Stimulated activated CD8-positive, alpha-beta memory T cell treated with anti-CD3 and anti-CD28 coated beads, Interleukin-4, amount 100 ng/mL, for 4 hours (primary cell): ENCODE measurements at regions not wholly inside any gene's neighbourhood (a gene's known extent, or its start where the extent isn't known, plus 50 kb on each side); places are given as distances from the start of the nearest gene placed in this dataset.
"Not testable (repeated sequence)": the region's sequence is repeated elsewhere in the genome, so short reads cannot be mapped to it uniquely, and the experiment has no call there.

ENCODE experiments used
- DNase-seq, 2 donors: peaks; one replicate each; pipeline ENCODE4 v3.0.0-alpha.2; 2020; ENCODE audit warnings: low read depth in 2 of 2, low spot score in 1 of 2

DNA sequence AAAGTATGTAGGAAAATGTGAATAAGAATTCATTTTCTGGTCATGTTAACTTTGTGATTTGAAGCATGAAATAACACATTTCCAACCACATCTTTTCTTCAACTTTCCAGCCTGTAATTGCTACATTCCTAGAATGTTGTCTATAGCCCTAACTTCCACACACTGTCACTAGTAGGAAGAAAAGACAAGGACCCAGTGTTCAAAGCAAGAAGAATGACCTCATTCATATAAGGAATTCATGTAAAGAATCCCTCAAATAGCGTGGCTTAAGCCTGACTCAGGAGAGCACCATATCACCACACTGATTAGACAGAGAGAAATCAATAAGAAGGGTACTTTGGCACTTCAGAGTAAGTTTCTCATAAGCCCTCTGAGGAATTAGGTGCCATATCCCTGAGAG, 318.7 kb upstream of the CHRM2 start:
- DNase-seq = no peak

DNA sequence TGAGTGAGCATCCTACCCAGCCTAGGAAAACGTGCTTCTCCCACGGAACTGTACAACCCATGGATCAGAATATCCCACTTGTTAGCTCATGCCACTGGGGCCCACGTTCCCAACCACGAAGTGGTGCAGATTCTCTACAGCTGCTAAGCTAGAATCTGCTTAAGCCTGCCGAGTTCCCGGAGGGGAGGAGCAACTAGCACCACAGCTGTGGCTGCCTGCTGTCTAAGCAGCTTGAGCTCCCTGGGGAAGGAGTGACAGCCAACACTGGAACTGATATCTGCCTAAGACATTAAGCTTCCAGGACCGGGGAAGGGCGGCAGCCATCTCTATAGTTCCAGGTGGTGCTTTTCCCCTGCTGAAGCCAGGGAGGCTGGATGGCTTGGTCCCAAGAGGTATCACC, 334.7 kb upstream of the CHRM2 start:
- DNase-seq = no peak

DNA sequence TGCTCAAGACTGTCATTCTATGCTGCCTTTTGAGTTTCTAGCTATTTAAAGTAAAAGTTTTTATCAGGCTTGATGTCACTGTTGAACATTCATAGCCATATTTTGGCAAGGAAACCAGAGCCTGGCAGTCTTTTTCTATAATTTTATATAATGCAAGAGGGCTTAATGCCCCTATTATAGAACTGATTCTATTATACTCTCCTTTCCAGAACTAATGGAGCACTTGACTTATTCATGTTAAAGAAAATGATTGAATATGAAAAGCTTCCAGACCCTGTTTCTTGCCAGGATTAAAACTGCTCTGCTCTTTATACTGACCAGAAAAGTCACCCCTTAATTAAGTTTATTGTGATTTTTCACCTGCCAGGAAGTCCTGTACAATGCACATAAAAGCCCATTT, 337.6 kb upstream of the CHRM2 start:
- DNase-seq = no peak

DNA sequence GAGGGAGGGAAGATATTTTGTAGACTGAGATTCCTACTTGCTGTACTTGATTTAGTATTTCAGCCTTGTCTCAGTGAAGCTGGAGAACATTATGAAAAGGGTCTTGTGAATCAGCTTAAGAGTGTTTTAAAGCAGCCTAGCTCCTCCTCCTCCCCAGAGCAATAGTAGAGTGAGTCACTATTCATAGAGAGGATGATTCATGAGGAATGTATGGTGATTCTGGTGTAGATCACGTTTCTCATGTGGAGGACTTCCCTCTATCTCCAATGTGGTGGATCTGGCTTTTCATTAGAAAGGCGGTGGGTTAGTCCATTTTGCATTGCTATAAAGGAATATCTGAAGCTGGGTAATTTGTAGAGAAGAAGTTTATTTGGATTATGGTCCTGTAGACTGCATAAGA, 340.1 kb upstream of the CHRM2 start:
- no peak for DNase-seq

DNA sequence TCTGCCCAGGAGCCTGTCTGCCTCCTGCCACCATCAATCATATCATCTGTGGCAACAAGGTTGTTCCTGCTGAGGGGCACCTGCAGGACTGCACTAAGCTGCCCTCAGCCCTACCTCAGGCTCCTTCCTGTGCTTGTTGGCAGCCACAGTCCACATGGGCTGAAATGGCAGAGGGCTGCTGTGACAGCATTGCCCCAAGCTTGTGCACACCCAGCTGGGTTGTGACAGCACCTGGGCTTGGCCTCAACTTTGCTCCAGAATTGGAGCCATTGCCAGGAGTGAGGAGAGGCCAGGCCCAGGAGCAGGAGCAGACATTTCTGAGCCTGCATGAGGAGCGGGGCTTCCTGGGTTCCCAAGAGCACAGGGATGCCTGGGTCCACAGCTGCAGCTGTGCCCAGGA, 340.9 kb upstream of the CHRM2 start:
- DNase-seq = no peak

DNA sequence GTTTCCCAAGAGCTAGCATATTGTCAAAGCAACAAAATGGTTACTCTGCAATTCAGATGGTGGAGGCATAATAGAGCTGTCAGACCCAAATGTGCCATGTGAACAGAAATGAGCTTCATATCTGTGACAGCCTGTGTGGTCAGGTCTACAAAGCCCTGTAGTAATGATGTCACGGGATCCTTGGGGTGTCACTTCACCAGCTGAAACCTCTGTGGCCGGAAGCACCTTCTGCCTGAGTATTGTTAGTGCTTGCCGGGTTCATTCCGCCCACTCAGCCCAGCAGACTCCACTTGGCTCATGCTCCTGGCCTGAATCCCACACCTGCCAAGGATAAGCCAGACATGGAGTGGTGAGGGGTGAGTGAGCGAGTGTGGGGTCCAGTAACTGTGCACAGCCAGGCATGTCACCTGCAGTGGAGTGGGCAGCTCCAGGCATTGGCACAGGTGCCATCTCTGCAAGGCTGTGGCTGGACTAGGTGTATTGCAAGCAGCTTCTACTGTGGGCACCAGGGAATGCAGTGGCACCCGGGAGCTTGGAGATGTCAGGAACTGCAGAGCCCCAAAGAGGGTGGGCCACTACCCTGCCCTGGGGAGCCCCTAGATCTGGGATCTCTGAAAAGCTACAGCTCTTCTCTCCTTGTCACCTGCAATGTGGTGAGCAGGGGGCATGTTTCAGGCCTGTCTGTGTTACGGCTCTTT, 341.9 kb upstream of the CHRM2 start:
- DNase-seq = no peak

DNA sequence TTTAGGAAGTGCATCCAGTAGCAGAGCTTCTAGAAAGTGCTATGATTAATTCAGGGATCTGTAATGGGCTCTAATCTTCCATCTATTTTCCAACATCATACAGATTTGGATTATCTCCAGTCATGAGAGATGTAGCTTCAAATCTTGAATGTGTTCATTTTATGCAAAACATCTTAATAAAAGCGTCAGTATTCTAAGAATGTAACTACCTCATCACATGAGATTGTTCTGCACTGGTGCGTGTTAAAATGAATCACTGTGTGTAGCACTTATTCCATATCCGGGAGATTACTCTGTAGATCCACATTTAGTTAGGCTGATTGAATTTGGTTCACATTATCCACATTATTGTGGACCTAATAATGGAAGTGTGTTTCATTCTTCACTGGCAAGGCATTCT, 344.9 kb upstream of the CHRM2 start:
- no peak for DNase-seq

DNA sequence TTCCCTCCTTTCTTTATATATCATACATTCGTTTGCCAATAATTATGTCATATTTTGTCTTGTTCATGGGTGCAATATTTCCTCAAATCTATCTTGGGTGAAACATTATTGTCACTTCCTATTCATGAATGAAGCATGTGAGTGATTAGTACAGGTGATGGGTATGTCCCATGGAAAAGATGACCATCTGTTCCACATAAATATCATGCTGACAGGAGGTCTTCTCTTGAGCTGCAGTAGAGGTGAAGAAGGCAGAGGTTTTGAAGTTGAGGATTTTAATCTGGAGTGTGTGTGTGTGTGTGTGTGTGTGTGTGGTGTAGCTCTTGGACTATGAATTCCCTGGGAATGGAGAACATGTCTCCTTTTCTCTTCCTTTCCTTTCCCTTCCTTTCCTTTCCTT, 350.5 kb upstream of the CHRM2 start:
- DNase-seq = no peak

DNA sequence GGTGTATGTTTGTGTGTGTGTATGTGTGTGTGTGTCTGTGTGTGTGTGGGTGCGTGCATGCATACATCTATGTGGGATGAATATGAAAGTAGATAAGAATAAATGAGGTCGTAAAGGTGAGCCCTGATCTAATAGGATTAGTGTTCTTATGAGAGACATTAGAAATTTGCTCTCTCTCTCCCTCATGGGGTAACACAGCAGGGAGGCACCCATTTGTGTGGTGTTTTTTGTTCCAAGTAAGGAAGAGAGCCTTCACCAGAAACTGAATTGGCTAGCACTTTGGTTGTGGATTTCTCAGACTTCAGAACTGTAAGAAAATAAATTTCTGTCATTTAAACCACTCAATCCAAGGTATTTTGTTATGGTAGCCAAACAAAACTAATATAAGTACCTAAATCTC, 353.7 kb upstream of the CHRM2 start:
- no peak for DNase-seq

DNA sequence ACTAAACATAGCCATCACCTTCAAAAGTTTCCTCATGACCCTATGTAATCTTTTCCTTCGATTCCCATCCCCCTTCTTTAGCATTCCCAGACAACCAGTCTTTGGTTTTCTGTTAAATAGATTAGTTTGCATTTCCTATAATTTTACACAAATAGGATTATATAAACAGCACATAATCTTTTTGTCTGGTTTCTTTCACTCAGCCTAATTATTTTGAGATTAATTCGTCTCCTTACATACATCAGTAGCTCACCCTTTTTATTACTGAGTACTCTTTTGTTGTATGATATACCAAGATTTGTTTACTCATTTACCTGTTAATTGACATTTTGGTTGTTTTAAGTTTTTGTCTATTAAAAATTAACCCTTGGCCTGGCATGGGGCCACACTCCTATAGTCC, 354.7 kb upstream of the CHRM2 start:
- no peak for DNase-seq

DNA sequence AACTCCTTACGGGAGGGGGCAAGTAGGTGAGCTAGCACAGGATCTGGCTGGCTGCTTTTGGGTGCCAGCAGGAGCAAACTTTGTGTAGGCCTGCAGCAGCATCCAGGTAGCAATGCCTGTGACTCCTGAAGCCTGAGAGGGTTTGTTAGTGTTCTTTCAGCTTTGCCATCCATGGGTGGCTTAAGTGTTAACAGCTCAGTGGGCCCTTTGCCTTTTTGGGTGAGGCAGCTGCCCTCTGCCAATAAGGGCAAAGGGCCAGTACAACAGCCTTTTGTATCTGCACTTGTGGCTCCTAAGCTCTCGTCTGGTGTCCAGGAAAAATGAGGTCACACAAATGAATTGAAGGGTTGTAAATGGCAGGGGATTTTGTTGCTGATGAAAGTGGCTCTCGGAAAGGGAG, 359.0 kb upstream of the CHRM2 start:
- no peak for DNase-seq

DNA sequence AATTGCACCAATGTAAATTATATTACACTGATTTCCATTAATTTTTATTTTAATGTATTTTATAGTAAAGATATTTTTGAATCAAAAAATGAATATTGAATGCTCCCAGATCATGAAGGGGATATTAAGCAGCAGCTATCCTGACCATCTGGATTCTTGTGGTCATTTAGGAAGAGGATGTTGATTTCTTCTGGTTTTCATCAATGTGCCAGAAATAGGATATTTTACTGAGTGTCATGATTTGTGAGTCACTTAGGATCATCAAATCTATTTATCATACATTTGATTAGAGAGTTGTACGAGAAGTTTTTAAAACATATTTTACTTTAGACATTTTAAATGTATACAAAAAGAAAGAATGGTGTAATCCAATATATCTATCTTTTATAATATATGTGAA, 366.3 kb upstream of the CHRM2 start:
- DNase-seq = no peak

DNA sequence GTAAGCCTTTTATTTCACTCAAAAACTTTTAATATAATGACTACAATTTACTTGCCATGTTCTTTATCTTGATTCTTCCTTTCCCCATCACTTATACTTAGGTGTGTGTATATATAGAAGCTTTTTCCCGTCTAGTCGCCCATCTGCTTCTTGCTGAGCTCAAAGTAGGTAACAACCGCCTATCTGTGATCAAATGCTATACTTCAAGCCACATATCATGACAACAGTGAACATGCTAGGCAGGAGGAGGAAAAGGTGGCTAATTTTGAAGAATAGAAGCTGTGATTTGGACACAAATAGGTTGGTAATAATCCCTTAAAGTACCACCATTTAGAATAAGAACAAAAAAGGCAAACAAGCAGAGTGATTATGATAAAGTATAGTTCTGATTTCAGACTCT, 367.3 kb upstream of the CHRM2 start:
- DNase-seq = no peak

DNA sequence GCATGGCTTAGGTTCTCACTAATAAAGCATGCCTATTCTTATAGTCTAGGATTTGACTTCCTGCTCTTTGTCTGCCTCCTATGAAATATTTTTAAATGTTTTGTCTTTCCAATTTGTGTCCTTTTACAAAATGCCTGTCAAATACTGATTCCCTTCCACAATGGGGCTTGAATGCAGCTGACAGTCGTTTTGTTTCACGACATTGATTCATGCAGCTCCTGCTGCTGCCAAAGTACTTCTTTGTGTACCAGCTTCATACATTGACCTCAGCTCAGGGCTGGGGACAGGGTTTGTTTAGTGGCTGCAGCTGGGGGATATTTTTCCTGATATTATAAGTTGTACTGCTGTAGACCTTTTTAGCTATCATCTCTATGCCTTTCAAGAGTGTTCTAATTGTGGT, 371.9 kb upstream of the CHRM2 start:
- DNase-seq = no peak

DNA sequence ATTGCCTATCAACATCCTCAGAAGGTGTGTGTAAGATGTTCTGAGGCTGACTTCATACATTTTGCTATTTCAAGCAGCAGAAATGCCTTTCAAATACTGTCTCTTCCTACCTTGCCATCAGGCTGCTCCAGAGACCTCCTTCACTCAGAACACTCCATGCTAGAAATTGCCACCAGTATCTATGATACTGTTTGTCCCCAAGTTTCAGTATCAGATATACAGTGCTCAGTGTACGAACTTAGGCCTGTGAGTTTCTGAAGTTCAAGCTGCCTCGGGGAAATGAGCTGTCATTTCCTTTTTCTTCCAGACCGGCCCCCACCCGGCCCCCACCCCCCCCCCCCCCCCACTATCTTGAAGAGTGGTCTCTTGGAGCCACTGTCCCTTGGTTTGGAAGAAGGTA, 373.4 kb upstream of the CHRM2 start:
- DNase-seq = no peak

DNA sequence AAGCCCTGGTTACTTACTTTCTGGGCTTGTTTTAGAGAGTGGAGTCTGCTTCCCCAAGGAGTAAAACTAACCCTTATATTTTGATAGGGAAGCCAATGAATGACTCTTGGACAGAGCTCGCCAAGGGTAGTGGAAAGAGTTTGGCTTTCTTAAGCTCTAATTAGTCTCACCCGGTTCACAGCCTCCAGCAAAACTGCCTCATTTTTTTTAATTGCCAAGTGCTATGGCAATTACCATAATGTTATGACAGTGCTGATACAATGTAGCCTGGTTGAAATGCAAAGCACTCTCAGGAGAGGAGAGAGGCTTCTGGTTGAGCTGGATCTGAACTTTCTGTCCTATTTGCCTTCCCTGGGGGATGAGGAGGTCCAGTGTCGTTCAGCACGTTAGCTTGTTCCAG, 376.1 kb upstream of the CHRM2 start:
- no peak for DNase-seq

DNA sequence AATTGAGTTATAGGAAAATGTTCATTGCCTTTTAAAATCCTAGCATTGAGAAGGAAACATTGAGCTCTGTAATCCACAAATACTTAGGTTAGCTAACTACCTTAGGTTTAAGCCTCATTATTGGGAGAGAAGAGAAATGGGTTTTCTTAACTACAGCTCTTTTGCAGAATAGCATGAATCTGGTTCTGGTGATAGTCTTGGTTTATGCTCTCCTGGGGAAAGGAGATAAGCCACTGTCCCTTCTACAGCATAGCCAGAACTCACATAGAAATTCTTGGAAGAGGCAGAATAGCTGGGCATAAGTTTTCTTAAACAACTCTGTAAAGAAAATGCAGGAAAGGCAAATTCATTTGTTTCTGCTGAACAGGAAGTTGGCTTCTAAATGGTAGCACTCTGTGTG, 378.6 kb upstream of the CHRM2 start:
- DNase-seq = no peak

DNA sequence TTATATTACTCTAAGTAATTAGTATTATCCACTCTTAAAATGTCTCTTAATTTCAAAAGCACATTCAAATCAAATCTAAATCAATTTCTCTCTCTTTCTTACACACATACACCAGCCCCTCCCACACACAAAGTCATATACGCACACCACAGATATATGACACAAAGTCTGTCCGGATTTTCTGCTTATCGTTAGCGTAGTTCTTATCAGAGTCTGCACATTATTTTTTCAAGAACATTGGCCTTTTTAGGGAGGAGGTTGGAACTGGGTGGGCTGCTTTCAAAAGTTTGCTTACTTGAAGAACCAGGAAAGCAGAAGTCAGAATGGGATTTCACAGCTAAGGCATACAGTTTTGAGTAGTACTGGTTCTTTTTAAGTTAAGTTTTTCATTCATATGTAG, 387.6 kb upstream of the CHRM2 start:
- no peak for DNase-seq

DNA sequence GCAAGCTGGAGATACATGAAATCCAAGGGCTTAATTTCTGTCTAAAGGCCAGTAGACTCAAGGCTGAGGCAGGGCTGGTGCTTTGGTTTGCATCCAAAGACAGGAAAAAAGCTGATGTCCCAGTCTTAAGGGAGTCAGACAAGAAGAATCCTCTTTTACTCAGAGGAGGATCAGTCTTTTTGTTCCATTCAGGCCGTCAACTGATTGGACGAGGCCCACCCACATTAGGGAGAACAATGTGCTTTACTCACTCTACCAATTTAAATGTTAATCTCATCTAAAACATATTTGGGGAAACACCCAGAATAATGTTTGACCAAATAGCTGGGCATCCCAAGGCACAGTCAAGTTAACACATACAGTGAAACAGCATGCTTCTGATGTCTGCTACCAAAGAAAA, 388.5 kb upstream of the CHRM2 start:
- no peak for DNase-seq

DNA sequence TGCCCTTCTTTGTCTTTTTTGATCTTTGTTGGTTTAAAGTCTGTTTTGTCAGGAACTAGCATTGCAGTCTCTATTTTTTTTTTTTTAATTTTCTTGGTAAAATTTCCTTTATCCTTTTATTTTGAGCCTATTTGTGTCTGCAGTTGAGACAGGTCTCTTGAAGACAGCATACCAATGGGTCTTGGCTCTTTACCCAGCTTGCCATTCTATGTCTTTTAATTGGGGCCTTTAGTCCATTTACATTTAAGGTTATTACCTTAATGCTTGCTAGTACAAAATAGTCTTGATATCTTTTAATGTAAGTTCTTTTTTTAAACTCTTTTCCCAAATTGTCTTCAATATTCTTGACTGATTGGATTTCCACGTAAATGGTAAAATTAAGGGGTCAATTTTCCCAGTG, 398.3 kb upstream of the CHRM2 start:
- DNase-seq = no peak

DNA sequence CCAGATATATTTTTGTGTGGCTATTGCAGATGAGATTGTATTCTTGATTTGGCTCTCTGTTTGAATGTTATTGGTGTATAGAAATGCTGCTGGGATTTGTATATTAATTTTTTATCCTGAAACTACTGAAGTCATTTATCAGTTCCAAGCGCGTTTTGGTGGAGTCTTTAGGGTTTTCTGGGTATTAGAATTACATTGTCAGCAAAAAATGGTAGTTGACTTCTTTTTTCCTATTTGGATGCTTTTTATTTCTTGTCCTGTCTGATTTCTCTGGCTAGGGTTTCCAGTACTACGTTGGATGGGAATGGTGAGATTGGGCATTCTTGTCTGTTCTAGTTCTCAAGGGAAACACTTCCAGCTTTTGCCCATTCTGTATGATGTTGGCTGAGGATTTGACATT, 415.5 kb upstream of the CHRM2 start:
- no peak for DNase-seq

DNA sequence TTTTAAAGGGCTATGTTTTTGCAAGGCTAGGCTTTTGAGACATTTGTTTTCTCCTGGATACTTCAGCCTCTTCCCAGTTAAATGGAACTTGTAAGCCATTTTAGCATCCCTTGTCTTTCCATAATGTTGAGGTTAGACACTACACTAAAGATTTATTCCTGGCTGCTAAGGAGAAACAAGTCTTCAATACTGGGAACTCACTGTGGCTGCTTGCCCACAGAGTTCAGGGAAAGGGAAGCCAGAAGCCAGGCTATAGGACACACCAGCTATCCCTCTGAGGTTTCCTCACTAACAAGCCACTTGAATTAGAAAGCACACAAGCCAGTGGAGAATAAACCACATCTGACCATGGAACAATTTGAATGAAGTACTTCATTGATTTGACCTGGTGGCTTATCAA, 421.7 kb upstream of the CHRM2 start:
- no peak for DNase-seq

DNA sequence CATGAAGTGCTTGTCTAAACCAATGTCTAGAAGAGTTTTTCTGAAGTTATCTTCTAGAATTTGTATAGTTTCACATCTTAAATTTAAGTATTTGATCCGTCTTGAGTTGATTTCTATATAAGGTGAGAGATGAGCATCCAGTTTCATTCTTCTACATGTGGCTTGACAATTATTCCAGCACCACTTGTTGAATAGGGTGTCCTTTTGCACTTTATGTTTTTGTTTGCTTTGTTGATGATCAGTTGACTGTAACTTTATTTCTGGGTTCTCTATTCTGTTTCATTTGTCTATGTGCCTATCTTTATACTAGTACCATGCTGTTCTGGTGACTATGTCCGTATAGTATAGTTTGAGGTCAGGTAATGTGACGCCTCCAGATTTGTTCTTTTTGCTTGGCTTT, 426.6 kb upstream of the CHRM2 start:
- no peak for DNase-seq

DNA sequence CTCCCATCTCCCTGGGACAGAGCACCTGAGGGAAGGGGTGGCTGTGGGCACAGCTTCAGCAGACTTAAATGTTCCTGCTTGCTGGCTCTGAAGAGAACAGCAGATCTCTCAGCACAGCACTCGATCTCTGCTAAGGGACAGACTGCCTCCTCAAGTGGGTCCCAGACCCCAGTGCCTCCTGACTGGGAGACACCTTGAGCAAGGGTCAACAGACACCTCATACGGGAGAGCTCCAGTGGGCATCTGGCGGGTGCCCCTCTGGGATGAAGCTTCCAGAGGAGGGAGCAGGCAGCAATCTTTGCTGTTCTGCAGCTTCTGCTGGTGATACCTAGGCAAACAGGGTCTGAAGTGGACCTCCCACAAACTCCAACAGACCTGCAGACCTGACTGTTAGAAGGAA, 436.7 kb upstream of the CHRM2 start:
- DNase-seq = not testable (repeated sequence)
